ENCODE measurements at regions not wholly inside any gene's neighbourhood (a gene's known extent, or its start where the extent isn't known, plus 50 kb on each side); places are given as distances from the start of the nearest gene placed in this dataset.

- Histone ChIP-seq H3K4me3 (ENCODE audit: extremely low read depth, insufficient read depth, low read length, poor library complexity, severe bottlenecking) (no peak overlapping the region), H3K27ac (ENCODE audit: low read depth, low read length, severe bottlenecking) (no peak overlapping the region), H3K9me3 (ENCODE audit: control insufficient read depth, low read length) (no peaks in the 10 kb centered on the region), H3K4me1 (ENCODE audit: control insufficient read depth, insufficient read depth, low read length, poor library complexity, severe bottlenecking) (no peaks in the 10 kb centered on the region), H3K36me3 (ENCODE audit: control insufficient read depth, insufficient read depth, low read length) (no peaks in the 10 kb centered on the region)
These were observed 984.9 kb downstream of the TLE4 start for GRCh38 chr9:80556631-80557030.

DNA sequence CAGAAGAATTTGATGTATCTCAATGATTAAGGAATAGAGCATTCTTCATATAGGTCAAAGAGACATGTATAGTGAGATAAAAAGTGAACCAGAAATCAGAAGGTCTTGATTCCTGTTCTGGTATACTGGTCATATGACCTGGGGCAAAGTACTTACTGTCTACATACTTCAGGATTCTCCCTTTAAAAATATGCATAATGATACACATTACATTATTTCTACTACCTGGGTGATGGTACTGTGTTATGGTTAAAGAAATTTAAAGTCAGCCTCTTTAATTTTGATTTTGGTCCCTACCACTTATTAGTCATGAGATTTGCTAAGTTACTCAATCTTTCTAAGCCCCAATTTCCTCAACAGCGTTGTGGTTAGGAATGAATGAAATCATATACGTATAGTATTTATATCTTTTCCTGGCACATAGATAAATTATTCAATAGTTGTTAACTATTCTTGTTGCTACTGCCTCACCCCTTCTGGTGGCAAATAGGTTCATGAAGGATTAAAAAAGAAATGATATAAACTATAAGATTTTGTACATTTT, 984.1 kb downstream of the TLE4 start:
- no CpG with 5 or more reads among the region's 2 CpGs for WGBS, 2 experiments (ENCODE audit: insufficient coverage in 2 of 2)
- Histone ChIP-seq H3K4me1 (ENCODE audit: control insufficient read depth, insufficient read depth, low read length, poor library complexity, severe bottlenecking) (no peaks in the 10 kb centered on the region), H3K4me3 (ENCODE audit: extremely low read depth, insufficient read depth, low read length, poor library complexity, severe bottlenecking) (no peak overlapping the region), H3K36me3 (ENCODE audit: control insufficient read depth, insufficient read depth, low read length) (no peaks in the 10 kb centered on the region), H3K27ac (ENCODE audit: low read depth, low read length, severe bottlenecking) (no peak overlapping the region), H3K9me3 (ENCODE audit: control insufficient read depth, low read length) (no peaks in the 10 kb centered on the region)

GRCh38 chr9:80554856-80555255, 983.1 kb downstream of the TLE4 start:
- Histone ChIP-seq H3K9me3 (ENCODE audit: control insufficient read depth, low read length) (no peaks in the 10 kb centered on the region), H3K36me3 (ENCODE audit: control insufficient read depth, insufficient read depth, low read length) (no peaks in the 10 kb centered on the region), H3K4me1 (ENCODE audit: control insufficient read depth, insufficient read depth, low read length, poor library complexity, severe bottlenecking) (no peaks in the 10 kb centered on the region), H3K27ac (ENCODE audit: low read depth, low read length, severe bottlenecking) (no peak overlapping the region), H3K4me3 (ENCODE audit: extremely low read depth, insufficient read depth, low read length, poor library complexity, severe bottlenecking) (no peak overlapping the region)

- WGBS, 2 experiments (ENCODE audit: insufficient coverage in 2 of 2): 84 to 100% methylated on average over 2 of the region's 3 CpGs
- no peaks in the 10 kb centered on the region for H3K36me3 ChIP-seq (ENCODE audit: control insufficient read depth, insufficient read depth, low read length)
- no peak overlapping the region for H3K4me3 ChIP-seq (ENCODE audit: extremely low read depth, insufficient read depth, low read length, poor library complexity, severe bottlenecking)
- H3K9me3 ChIP-seq (ENCODE audit: control insufficient read depth, low read length): no peaks in the 10 kb centered on the region
- H3K27ac ChIP-seq (ENCODE audit: low read depth, low read length, severe bottlenecking): no peak overlapping the region
- H3K4me1 ChIP-seq (ENCODE audit: control insufficient read depth, insufficient read depth, low read length, poor library complexity, severe bottlenecking): no peaks in the 10 kb centered on the region
These were observed 982.5 kb downstream of the TLE4 start for GRCh38 chr9:80554301-80554700.

DNA sequence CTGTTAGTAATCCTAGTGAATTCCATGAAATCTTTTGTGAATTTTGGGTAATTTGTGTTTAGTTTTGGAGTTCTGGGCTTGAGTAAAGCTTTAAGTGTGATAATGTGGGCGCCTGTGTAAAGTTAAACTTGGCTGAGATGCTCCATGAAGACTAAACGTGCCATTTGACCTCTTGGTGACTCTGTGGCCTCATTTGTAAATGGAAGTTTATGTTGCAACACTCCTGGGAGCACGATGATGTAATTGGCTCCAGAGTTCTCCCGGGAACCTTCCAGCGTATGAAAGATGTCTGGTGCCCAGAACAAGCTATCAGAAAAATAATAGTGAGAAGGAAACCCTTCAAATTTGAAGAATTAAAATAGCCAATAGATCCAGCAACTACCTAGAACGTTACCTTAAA, 981.2 kb downstream of the TLE4 start:
- Histone ChIP-seq H3K36me3 (ENCODE audit: control insufficient read depth, insufficient read depth, low read length) (no peaks in the 10 kb centered on the region), H3K4me3 (ENCODE audit: extremely low read depth, insufficient read depth, low read length, poor library complexity, severe bottlenecking) (no peak overlapping the region), H3K9me3 (ENCODE audit: control insufficient read depth, low read length) (no peaks in the 10 kb centered on the region), H3K4me1 (ENCODE audit: control insufficient read depth, insufficient read depth, low read length, poor library complexity, severe bottlenecking) (no peaks in the 10 kb centered on the region), H3K27ac (ENCODE audit: low read depth, low read length, severe bottlenecking) (no peak overlapping the region)
- 82 to 100% methylated on average over 1 to 3 of the region's 6 CpGs for WGBS, 2 experiments (ENCODE audit: insufficient coverage in 2 of 2)

DNA sequence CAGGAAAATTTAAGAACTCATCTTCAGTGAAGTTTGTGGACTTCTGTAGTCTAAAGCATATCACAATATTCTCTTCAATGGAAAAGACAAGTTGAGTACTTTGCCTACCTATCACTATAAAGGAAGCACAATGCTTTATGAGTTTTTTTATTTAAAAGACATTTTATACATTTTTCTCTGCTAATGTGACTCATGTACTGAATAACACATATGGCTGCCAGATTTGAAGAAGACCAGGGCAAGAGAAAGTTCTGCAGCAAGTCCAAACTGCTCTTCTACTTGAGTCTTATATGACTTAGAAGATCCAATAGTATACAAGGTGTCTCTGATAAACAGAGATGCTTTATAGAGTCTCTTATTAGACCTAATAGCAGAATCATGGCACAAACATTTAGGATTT, 978.4 kb downstream of the TLE4 start:
- H3K9me3 ChIP-seq (ENCODE audit: control insufficient read depth, low read length): no peaks in the 10 kb centered on the region

DNA sequence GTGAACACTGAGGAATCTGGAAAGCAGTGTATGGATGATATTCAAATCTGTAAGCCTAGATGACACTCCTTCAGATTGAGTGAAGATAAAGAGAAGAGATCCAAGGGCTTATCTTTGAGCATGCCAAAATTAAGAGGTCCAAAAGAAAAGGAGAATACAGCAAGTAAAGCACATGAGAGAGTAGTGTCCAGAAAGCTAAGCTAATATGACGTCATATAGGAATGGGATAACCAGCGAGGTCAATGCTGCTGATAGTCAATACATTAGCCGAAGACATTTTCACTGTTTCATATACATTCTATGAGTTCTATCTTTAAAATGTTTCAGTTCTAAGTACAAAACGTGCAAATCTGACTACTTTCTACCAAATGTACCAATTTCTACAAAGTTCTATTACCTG, 975.8 kb downstream of the TLE4 start:
- WGBS, 2 experiments (ENCODE audit: insufficient coverage in 2 of 2): 65 to 100% methylated on average over 2 to 4 of the region's 4 CpGs
- Histone ChIP-seq H3K9me3 (ENCODE audit: control insufficient read depth, low read length) (peaks cover 6% of the 10 kb centered on the region), H3K27ac (ENCODE audit: low read depth, low read length, severe bottlenecking) (no peak overlapping the region), H3K36me3 (ENCODE audit: control insufficient read depth, insufficient read depth, low read length) (no peaks in the 10 kb centered on the region), H3K4me3 (ENCODE audit: extremely low read depth, insufficient read depth, low read length, poor library complexity, severe bottlenecking) (no peak overlapping the region), H3K4me1 (ENCODE audit: control insufficient read depth, insufficient read depth, low read length, poor library complexity, severe bottlenecking) (no peaks in the 10 kb centered on the region)

More for the DNA sequence above, 978.4 kb downstream of the TLE4 start:
- H3K36me3 ChIP-seq (ENCODE audit: control insufficient read depth, insufficient read depth, low read length): no peaks in the 10 kb centered on the region
- H3K4me1 ChIP-seq (ENCODE audit: control insufficient read depth, insufficient read depth, low read length, poor library complexity, severe bottlenecking): no peaks in the 10 kb centered on the region
- no peak overlapping the region for H3K4me3 ChIP-seq (ENCODE audit: extremely low read depth, insufficient read depth, low read length, poor library complexity, severe bottlenecking)
- H3K27ac ChIP-seq (ENCODE audit: low read depth, low read length, severe bottlenecking): no peak overlapping the region

DNA sequence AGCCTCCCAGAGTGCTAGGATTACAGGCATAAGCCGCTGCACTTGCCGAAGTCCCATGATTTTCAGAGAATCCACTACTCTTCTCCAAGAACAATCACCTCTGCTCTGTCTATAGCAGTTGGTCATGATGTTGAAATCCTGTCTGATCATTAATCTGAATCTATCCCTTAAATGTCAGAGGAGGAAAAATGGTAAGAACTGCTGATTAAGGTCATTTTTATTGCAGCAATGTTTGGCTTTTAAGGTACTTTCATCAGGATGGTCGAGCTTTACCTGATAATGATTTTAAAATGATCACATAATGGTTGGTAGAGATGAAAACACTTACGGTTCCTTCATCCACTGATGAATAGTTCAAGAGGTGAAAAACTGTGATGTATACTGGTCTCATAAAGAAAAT, 968.6 kb downstream of the TLE4 start:
- Histone ChIP-seq H3K4me3 (ENCODE audit: extremely low read depth, insufficient read depth, low read length, poor library complexity, severe bottlenecking) (no peak overlapping the region), H3K36me3 (ENCODE audit: control insufficient read depth, insufficient read depth, low read length) (no peaks in the 10 kb centered on the region), H3K27ac (ENCODE audit: low read depth, low read length, severe bottlenecking) (no peak overlapping the region), H3K4me1 (ENCODE audit: control insufficient read depth, insufficient read depth, low read length, poor library complexity, severe bottlenecking) (no peaks in the 10 kb centered on the region), H3K9me3 (ENCODE audit: control insufficient read depth, low read length) (peaks cover 6% of the 10 kb centered on the region)
- WGBS, 2 experiments (ENCODE audit: insufficient coverage in 2 of 2): 78 to 83% methylated on average over 2 to 3 of the region's 4 CpGs

DNA sequence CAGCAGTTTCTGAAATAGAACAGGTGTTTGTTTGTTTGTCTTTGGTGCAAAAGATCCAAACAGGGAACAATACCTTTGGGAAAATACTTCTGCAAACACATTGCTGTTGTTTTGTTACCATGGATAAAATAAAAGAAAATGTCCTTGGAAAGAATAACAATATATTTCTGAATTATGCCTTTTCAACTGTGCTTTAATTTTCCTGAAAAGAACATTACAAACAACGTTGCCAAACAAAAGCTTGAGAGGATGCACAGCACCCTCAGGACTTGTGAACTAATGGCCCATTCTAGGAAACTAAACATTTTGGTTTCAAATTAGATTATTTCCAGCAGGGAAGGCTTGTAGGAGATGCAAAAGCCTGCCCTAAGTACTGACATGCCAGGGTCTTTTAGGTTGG, 967.2 kb downstream of the TLE4 start:
- no peaks in the 10 kb centered on the region for H3K4me1 ChIP-seq (ENCODE audit: control insufficient read depth, insufficient read depth, low read length, poor library complexity, severe bottlenecking)
- H3K36me3 ChIP-seq (ENCODE audit: control insufficient read depth, insufficient read depth, low read length): no peaks in the 10 kb centered on the region
- H3K9me3 ChIP-seq (ENCODE audit: control insufficient read depth, low read length): no peaks in the 10 kb centered on the region
- no peak overlapping the region for H3K27ac ChIP-seq (ENCODE audit: low read depth, low read length, severe bottlenecking)
- H3K4me3 ChIP-seq (ENCODE audit: extremely low read depth, insufficient read depth, low read length, poor library complexity, severe bottlenecking): no peak overlapping the region
- 80 to 100% methylated on average over 1 of the region's 1 CpG for WGBS, 2 experiments (ENCODE audit: insufficient coverage in 2 of 2)

GRCh38 chr9:80522465-80522864, 950.7 kb downstream of the TLE4 start:
- no peak overlapping the region for H3K27ac ChIP-seq (ENCODE audit: low read depth, low read length, severe bottlenecking)
- no peak overlapping the region for H3K4me3 ChIP-seq (ENCODE audit: extremely low read depth, insufficient read depth, low read length, poor library complexity, severe bottlenecking)
- no peaks in the 10 kb centered on the region for H3K36me3 ChIP-seq (ENCODE audit: control insufficient read depth, insufficient read depth, low read length)
- no peaks in the 10 kb centered on the region for H3K9me3 ChIP-seq (ENCODE audit: control insufficient read depth, low read length)
- no peaks in the 10 kb centered on the region for H3K4me1 ChIP-seq (ENCODE audit: control insufficient read depth, insufficient read depth, low read length, poor library complexity, severe bottlenecking)
- WGBS, 2 experiments (ENCODE audit: insufficient coverage in 2 of 2): no CpG with 5 or more reads among the region's 3 CpGs

DNA sequence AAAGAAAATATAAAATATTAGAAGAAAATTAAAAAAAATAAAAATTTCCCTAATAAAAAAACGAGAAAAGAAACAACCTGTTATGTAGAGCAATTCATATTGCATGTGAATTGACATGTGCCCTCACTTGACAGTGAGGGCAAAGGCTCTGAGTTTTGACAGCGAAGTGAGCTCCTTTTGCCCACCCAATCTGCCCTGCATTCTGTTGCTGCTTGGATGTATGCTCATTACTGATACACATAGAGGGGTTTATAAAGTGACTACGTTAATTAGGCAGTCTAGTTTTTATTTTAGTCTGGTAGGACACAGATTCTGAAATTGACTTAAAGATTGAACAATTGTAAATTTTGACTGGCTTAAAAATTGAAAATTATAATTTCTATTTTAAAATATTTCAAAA, 949.4 kb downstream of the TLE4 start:
- Histone ChIP-seq H3K4me1 (ENCODE audit: control insufficient read depth, insufficient read depth, low read length, poor library complexity, severe bottlenecking) (no peaks in the 10 kb centered on the region), H3K27ac (ENCODE audit: low read depth, low read length, severe bottlenecking) (no peak overlapping the region), H3K9me3 (ENCODE audit: control insufficient read depth, low read length) (no peaks in the 10 kb centered on the region), H3K36me3 (ENCODE audit: control insufficient read depth, insufficient read depth, low read length) (no peaks in the 10 kb centered on the region), H3K4me3 (ENCODE audit: extremely low read depth, insufficient read depth, low read length, poor library complexity, severe bottlenecking) (no peak overlapping the region)
- WGBS, 2 experiments (ENCODE audit: insufficient coverage in 2 of 2): no CpG with 5 or more reads among the region's 3 CpGs

GRCh38 chr9:80520231-80520630, 948.5 kb downstream of the TLE4 start:
- Histone ChIP-seq H3K27ac (ENCODE audit: low read depth, low read length, severe bottlenecking) (no peak overlapping the region), H3K36me3 (ENCODE audit: control insufficient read depth, insufficient read depth, low read length) (no peaks in the 10 kb centered on the region), H3K4me3 (ENCODE audit: extremely low read depth, insufficient read depth, low read length, poor library complexity, severe bottlenecking) (no peak overlapping the region), H3K4me1 (ENCODE audit: control insufficient read depth, insufficient read depth, low read length, poor library complexity, severe bottlenecking) (no peaks in the 10 kb centered on the region), H3K9me3 (ENCODE audit: control insufficient read depth, low read length) (no peaks in the 10 kb centered on the region)
- WGBS, 2 experiments (ENCODE audit: insufficient coverage in 2 of 2): 91 to 100% methylated on average over 1 to 2 of the region's 4 CpGs
